ENCODE measurements at regions not wholly inside any gene's neighbourhood (a gene's known extent, or its start where the extent isn't known, plus 50 kb on each side); places are given as distances from the start of the nearest gene placed in this dataset.
"Not testable (repeated sequence)": the region's sequence is repeated elsewhere in the genome, so short reads cannot be mapped to it uniquely, and the experiment has no call there.

- TF ChIP-seq REST (IDR thresholded peaks at IDR 0.05; ENCODE audit: low read depth, low read length); CTCF (IDR thresholded peaks at IDR 0.05); SIN3A (IDR thresholded peaks at IDR 0.05; ENCODE audit: borderline replicate concordance, low read depth, low read length): not testable (repeated sequence)
Measured at GRCh38 chr6:78386854-78387253, 480.5 kb upstream of the IRAK1BP1 start.
